MG63 (cell line): ENCODE measurements at regions not wholly inside any gene's neighbourhood (a gene's known extent, or its start where the extent isn't known, plus 50 kb on each side); places are given as distances from the start of the nearest gene placed in this dataset.

Experiments used
- DNase-seq: peaks from one replicate; pipeline ENCODE4 v3.0.0-alpha.2; 2020
- H3K27me3 ChIP-seq: fragments of 250-450 bp; sonication (Bioruptor Pico); 2 replicates; pipeline ENCODE4 v1.5.1; 2020; ENCODE audit warnings: mild to moderate bottlenecking, moderate library complexity
- H3K36me3 ChIP-seq: fragments of 250-450 bp; sonication (Bioruptor Pico); 2 replicates; pipeline ENCODE4 v1.5.1; 2020; ENCODE audit warnings: mild to moderate bottlenecking, moderate library complexity
- H3K4me3 ChIP-seq: fragments of 250-450 bp; sonication (Bioruptor Pico); 2 replicates; pipeline ENCODE4 v1.5.1; 2020; ENCODE audit warnings: mild to moderate bottlenecking, moderate library complexity
- H3K9me3 ChIP-seq: fragments of 250-450 bp; sonication (Bioruptor Pico); 2 replicates; pipeline ENCODE4 v1.5.1; 2020; ENCODE audit warnings: mild to moderate bottlenecking, moderate library complexity

- no peak overlapping the region for H3K4me3 ChIP-seq
- H3K9me3 ChIP-seq = no peaks in the 10 kb centered on the region
- DNase-seq = no peak
- no peaks in the 10 kb centered on the region; the same call in 1 of the 2 replicates for H3K27me3 ChIP-seq
- H3K36me3 ChIP-seq = no peaks in the 10 kb centered on the region
Observed at GRCh38 chr5:89613222-89613956, 730.4 kb upstream of the MEF2C start.

DNA sequence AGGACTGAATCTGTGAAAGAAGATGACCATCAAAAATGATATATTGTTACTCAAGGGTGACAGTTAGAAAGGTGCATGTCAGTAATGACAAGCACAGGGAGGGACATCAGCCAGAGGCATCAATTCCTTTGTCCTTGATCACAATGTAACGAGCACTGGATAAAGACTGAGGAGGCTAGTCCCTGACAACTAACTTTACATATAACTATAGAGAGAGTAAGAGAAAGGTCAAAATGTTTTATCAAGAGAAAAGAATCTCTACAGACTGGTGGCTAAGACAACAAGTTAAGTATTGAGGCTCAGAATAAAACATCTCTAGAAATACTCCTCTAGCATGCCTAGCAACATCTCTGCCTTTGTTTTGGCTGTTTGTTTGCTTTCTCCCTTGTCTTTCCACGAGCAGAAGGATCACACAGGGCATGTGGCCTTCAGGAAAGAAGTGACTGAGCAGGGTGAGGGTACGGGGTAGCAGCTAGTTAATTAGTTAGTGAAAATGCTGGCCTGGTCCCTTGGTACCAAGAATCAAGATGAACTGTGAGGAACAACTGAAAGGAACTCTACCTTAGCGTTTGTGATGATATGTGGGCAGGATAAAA is 724.1 kb upstream of the MEF2C start:
- Histone ChIP-seq H3K4me3 (no peak overlapping the region), H3K27me3 (no peaks in the 10 kb centered on the region), H3K9me3 (no peaks in the 10 kb centered on the region), H3K36me3 (no peaks in the 10 kb centered on the region)
- no peak for DNase-seq

- no peak for DNase-seq
- no peaks in the 10 kb centered on the region for H3K36me3 ChIP-seq
Observed at GRCh38 chr5:89604342-89604741, 721.4 kb upstream of the MEF2C start.

GRCh38 chr5:89601880-89602279 is 718.9 kb upstream of the MEF2C start:
- no peaks in the 10 kb centered on the region for H3K9me3 ChIP-seq
- H3K4me3 ChIP-seq = no peak overlapping the region
- H3K27me3 ChIP-seq = 0 out of 2 replicates have a peak, but pooled peaks cover 3% of the 10 kb centered on the region
- no peak for DNase-seq
- H3K36me3 ChIP-seq = no peaks in the 10 kb centered on the region

More at GRCh38 chr5:89604342-89604741, 721.4 kb upstream of the MEF2C start:
- H3K4me3 ChIP-seq = no peak overlapping the region
- no peaks in the 10 kb centered on the region for H3K9me3 ChIP-seq
- no peaks in the 10 kb centered on the region for H3K27me3 ChIP-seq

DNA sequence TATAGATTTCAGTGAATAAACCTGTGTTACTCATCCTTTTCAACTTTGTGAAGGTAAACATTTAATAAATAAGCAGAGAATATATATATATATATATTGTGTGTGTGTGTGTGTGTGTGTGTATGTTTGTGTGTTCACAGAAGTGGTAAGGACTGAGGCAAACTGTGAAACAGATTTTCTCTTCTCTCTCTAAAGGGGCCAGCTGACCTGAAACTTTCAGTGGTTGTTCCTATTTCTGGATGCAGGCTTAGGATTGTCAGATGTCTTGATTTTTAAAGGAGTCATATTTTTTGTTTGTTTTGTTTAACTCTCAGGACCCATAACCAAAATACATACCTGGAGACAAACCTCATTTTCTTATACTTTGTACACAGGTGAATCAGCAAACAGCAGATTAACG is 714.9 kb upstream of the MEF2C start:
- DNase-seq = no peak
- H3K4me3 ChIP-seq = no peak overlapping the region
- no peaks in the 10 kb centered on the region for H3K36me3 ChIP-seq
- no peaks in the 10 kb centered on the region for H3K9me3 ChIP-seq
- 0 out of 2 replicates have a peak, but pooled peaks cover 3% of the 10 kb centered on the region for H3K27me3 ChIP-seq

DNA sequence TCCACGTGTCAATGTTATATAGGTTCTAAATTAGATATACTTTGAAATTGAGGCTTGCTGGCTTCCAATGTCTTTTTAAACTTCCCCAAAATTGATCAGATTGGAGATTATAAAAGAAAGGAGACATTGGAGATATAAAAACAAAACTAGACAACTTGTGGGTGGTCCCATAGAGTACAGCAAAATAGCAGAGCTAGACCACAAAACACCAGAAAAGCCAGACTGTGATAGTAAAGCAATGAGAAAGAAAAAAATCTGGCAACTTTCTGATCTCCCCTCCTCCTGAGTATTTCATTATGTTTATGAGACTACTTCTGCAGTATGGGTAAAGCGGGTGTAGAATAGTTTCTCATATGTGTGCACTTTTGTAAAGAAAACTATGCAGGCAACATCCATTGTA is 713.8 kb upstream of the MEF2C start:
- no peaks in the 10 kb centered on the region for H3K36me3 ChIP-seq
- H3K27me3 ChIP-seq = 0 out of 2 replicates have a peak, but pooled peaks cover 3% of the 10 kb centered on the region
- no peak for DNase-seq
- H3K4me3 ChIP-seq = no peak overlapping the region
- H3K9me3 ChIP-seq = no peaks in the 10 kb centered on the region

DNA sequence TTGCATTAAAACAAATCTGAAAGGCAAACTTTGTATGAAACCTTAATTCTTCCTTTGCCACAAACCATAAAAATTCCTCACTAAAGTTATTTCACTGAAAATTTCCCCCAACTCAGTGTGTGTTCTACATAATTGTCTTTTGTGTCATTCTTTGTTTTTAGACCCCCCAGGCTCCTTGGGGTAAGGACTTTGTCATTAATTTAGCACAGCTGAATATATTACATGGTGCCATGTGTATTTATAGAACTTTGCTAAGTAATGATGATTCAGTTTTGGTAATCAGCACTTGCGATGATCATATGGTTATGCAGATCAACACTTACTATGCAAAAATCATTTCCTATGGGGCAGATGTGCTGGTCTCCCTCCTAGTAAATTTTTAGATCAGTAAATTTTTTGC is 712.1 kb upstream of the MEF2C start:
- Histone ChIP-seq H3K4me3 (no peak overlapping the region), H3K27me3 (0 out of 2 replicates have a peak, but pooled peaks cover 3% of the 10 kb centered on the region), H3K36me3 (no peaks in the 10 kb centered on the region), H3K9me3 (no peaks in the 10 kb centered on the region; the same call in 1 of the 2 replicates)
- DNase-seq = no peak

DNA sequence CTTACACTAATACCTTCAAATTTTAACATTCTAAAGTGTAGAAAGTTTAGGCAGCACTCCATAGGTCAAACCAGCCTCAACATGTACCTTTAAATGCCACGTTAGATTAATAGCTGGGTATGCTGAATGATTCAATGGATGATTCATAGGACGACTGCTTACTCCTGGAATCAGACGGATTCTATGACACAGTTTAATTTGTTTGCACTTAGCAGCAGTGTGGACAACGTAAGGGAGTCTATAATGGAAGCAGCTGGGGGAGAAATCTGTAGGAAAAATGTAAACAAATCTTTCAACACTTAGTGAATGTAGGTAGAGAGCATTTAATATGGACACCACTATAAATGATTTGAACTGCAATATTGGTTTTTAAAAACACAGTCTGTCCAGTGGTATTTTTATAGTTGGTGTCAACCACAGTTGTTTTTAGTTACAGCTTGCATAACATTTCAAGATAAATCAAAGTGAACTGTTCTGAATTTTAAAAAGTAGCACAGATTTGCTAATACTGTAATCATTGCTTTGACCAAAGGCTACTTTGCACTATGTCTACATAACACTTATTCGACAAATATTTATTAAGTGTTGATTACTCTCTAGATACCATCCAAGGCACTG is 701.5 kb upstream of the MEF2C start:
- no peak for DNase-seq

GRCh38 chr5:89583534-89583933 is 700.5 kb upstream of the MEF2C start:
- no peak for DNase-seq
- Histone ChIP-seq H3K9me3 (no peaks in the 10 kb centered on the region), H3K36me3 (no peaks in the 10 kb centered on the region), H3K4me3 (no peak overlapping the region), H3K27me3 (no peaks in the 10 kb centered on the region)

More for the DNA sequence above, 701.5 kb upstream of the MEF2C start:
- H3K27me3 ChIP-seq = no peaks in the 10 kb centered on the region
- no peaks in the 10 kb centered on the region for H3K9me3 ChIP-seq
- no peak overlapping the region for H3K4me3 ChIP-seq
- no peaks in the 10 kb centered on the region for H3K36me3 ChIP-seq

GRCh38 chr5:89582768-89583339 is 699.9 kb upstream of the MEF2C start:
- Histone ChIP-seq H3K4me3 (no peak overlapping the region), H3K27me3 (no peaks in the 10 kb centered on the region), H3K36me3 (no peaks in the 10 kb centered on the region), H3K9me3 (no peaks in the 10 kb centered on the region)
- DNase-seq = no peak

DNA sequence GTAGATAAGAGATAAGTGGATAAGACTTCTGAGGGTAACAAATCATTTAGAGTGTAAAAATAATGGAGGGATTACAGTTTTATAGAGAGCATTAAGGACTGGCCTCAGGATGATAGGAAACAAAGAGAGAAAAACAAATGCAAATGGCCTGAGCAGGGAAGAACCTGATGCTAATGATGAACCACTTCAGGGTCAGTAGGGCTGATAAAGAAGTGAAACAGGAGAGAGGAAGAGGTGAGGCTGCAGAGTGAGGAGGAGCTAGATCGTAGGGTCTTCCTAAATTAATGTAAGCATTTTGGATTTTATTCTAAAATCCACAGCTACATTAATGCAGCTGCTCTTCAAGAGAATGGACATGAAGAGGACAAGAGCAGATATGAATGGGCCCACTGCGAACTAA is 698.0 kb upstream of the MEF2C start:
- Histone ChIP-seq H3K36me3 (no peaks in the 10 kb centered on the region), H3K9me3 (no peaks in the 10 kb centered on the region), H3K27me3 (no peaks in the 10 kb centered on the region), H3K4me3 (no peak overlapping the region)
- no peak for DNase-seq

GRCh38 chr5:89575319-89575718 is 692.3 kb upstream of the MEF2C start:
- H3K9me3 ChIP-seq = no peaks in the 10 kb centered on the region
- no peak overlapping the region for H3K4me3 ChIP-seq
- no peak for DNase-seq
- no peaks in the 10 kb centered on the region for H3K27me3 ChIP-seq
- H3K36me3 ChIP-seq = no peaks in the 10 kb centered on the region

- Histone ChIP-seq H3K36me3 (no peaks in the 10 kb centered on the region), H3K27me3 (no peaks in the 10 kb centered on the region), H3K4me3 (no peak overlapping the region), H3K9me3 (no peaks in the 10 kb centered on the region)
- no peak for DNase-seq
Observed at GRCh38 chr5:89573345-89573744, 690.4 kb upstream of the MEF2C start.

DNA sequence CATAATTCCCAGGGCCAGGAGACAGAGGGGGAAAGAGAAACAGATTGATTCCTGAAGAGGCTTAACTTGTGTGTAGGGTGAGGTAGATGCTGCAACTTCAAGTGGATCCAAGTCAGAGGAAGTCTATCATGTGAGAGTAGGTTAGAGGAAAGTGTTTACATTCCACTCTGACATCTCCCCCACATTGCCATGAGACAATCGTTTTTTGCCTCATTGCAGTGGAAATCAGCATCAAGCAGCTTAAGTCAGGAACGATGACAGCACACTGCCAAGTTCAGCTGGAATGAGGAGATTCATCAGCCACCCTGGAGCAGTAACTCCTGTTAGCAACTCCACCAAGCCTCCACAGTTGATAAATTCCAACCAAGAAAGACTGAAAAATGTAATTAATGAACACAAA is 689.7 kb upstream of the MEF2C start:
- no peak for DNase-seq
- Histone ChIP-seq H3K27me3 (no peaks in the 10 kb centered on the region), H3K4me3 (no peak overlapping the region), H3K36me3 (no peaks in the 10 kb centered on the region), H3K9me3 (no peaks in the 10 kb centered on the region)

DNA sequence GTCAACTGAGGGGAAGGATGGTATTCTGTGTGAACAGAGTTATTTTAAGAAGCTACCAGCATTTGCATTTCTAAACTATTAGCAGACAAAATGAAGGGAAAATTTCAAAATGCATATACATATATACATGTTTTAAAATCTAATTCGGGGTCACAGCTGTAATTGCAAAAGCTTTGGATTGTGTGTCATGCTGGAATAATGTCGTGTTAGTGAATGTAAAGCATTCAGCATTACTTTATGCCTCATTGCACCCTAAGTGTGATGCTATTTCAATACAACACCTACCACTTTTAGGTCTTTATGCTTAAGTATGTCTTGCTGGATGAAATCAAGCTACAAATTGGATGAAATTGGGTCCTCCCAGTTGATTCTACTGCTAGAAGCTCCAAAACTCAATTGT is 687.6 kb upstream of the MEF2C start:
- Histone ChIP-seq H3K4me3 (no peak overlapping the region), H3K36me3 (no peaks in the 10 kb centered on the region), H3K27me3 (no peaks in the 10 kb centered on the region), H3K9me3 (no peaks in the 10 kb centered on the region)
- DNase-seq = no peak

DNA sequence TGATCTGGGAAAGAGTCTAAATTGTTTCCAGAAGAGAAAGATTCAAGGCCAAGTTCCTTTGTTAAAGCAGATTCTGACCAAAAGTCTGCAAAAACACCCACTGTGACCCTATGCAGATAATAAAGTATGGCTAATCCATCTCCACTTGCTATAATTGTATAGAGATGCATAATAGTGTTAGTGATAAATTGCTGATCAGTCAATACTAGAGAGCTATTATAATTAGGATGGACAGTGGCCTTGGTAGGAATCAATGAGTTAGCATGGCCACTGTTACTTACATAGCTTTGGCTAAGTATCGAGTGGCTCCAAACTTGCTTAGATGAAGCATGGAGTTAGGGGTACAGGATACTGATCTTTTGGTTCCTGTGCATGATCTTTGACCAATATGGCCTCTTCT is 683.4 kb upstream of the MEF2C start:
- Histone ChIP-seq H3K9me3 (no peaks in the 10 kb centered on the region), H3K36me3 (no peaks in the 10 kb centered on the region), H3K4me3 (no peak overlapping the region), H3K27me3 (no peaks in the 10 kb centered on the region)
- DNase-seq = no peak

- no peak overlapping the region for H3K4me3 ChIP-seq
- H3K27me3 ChIP-seq = no peaks in the 10 kb centered on the region
- 0 out of 2 replicates have a peak, but pooled peaks cover 2% of the 10 kb centered on the region for H3K9me3 ChIP-seq
- no peaks in the 10 kb centered on the region for H3K36me3 ChIP-seq
- no peak for DNase-seq
Observed at GRCh38 chr5:89560696-89561095, 677.7 kb upstream of the MEF2C start.
